ENCODE measurements at regions not wholly inside any gene's neighbourhood (a gene's known extent, or its start where the extent isn't known, plus 50 kb on each side); places are given as distances from the start of the nearest gene placed in this dataset.

DNA sequence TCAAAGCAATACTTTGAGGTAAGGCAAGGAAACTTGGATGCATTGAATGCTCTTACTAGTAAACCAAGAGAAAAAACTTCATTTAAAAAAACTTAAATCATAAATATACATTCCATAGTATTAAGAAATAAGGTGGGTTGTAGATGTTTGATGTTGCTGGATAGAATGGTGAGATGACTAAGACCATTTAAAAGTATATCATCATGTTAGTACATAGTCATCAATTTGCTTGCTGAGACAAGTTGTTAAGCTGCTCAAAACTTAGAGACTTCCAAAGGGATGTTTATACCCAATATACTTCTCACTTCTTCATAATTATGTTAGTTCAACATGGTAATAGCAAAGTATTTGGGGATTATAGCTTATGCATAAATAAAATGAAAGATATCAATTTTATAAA lies 675.5 kb upstream of the MGAT4C start:
- no peak for DNase-seq (ENCODE audit: low read depth)
- TF ChIP-seq CTCF (conservative IDR thresholded peaks at IDR 0.05; ENCODE audit: low read depth, low read length) = no peak

DNA sequence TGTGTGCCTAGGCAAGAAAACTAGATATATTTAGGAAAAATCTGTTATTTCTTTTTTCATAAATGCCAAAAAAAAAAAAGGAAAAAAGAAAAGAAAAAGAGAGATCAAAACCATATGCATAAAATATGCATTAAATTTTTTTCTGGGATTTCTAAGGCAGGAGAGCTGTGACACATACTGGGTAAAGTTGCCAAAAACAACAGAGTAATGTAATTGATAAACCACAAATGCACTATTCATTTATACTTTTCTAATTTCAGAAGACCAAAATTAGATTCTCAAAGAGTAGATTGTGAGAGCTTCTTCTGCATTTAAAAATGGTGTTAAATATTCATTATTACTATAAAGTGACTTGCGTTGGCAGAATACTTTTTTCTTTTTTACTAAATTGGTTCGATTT lies 673.8 kb upstream of the MGAT4C start:
- DNase-seq (ENCODE audit: low read depth) = no peak
- no peak for TF ChIP-seq CTCF (conservative IDR thresholded peaks at IDR 0.05; ENCODE audit: low read depth, low read length)
- no peak overlapping the region for H3K4me3 ChIP-seq (ENCODE audit: low read length)

More for the DNA sequence above, 675.5 kb upstream of the MGAT4C start:
- no peak overlapping the region for H3K4me3 ChIP-seq (ENCODE audit: low read length)

GRCh38 chr12:86917121-86917520 lies 660.9 kb upstream of the MGAT4C start:
- DNase-seq (ENCODE audit: low read depth) = no peak

GRCh38 chr12:86914721-86915120 lies 658.5 kb upstream of the MGAT4C start:
- H3K4me3 ChIP-seq (ENCODE audit: low read length) = no peak overlapping the region
- DNase-seq (ENCODE audit: low read depth) = peak; percentile 9
- TF ChIP-seq CTCF (conservative IDR thresholded peaks at IDR 0.05; ENCODE audit: low read depth, low read length) = peak; percentile 84

More at GRCh38 chr12:86917121-86917520, 660.9 kb upstream of the MGAT4C start:
- TF ChIP-seq CTCF (conservative IDR thresholded peaks at IDR 0.05; ENCODE audit: low read depth, low read length) = no peak
- no peak overlapping the region for H3K4me3 ChIP-seq (ENCODE audit: low read length)

DNA sequence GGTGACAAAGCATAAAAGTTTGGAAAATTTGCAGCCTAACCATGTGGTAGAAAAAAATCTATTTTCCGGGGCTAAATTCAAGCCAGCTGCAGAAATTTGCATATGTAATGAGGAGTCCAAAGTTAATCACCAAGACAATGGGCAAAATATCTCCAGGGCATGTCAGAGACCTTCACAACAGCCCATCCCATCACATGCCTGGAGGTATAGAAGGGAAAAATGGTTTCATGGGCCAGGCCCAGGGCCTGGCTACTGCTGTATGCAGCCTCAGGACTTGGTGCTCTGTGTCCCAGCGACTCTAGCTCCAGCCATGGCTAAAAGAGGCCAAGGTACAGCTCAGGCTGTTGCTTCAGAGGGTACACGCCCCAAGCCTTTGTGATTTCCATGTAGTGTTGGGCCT lies 655.8 kb upstream of the MGAT4C start:
- TF ChIP-seq CTCF (conservative IDR thresholded peaks at IDR 0.05; ENCODE audit: low read depth, low read length) = no peak
- DNase-seq (ENCODE audit: low read depth) = no peak
- no peak overlapping the region for H3K4me3 ChIP-seq (ENCODE audit: low read length)

DNA sequence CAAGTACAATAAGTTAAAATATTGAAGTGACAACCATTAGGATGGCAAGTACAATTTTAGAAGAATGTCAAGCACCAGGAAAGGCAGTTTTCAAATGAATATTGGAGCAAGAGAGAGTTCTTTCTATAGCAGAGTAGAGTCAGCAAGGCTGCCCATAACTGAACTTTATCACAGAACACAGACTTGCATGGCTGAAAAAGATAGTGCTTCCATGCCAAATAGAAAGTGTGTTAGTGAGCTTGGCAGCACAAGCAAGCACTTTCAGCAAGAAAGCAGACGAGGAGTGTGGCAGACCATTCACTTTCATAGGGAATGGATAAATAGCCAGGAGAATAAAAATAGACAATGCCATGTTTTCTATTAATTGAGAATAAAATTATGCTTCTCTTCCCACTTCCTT lies 647.0 kb upstream of the MGAT4C start:
- DNase-seq (ENCODE audit: low read depth) = no peak
- no peak overlapping the region for H3K4me3 ChIP-seq (ENCODE audit: low read length)
- no peak for TF ChIP-seq CTCF (conservative IDR thresholded peaks at IDR 0.05; ENCODE audit: low read depth, low read length)

- no peak overlapping the region for H3K4me3 ChIP-seq (ENCODE audit: low read length)
- no peak for DNase-seq (ENCODE audit: low read depth)
- no peak for TF ChIP-seq CTCF (conservative IDR thresholded peaks at IDR 0.05; ENCODE audit: low read depth, low read length)
These were observed 604.6 kb upstream of the MGAT4C start for GRCh38 chr12:86860776-86861175.

Measured in retinal pigment epithelial cell (primary cell).